Ammon's horn (tissue), 1 donor: ENCODE measurements at regions not wholly inside any gene's neighbourhood (a gene's known extent, or its start where the extent isn't known, plus 50 kb on each side); places are given as distances from the start of the nearest gene placed in this dataset.

ENCODE experiments used
- DNase-seq: peaks from one replicate; pipeline ENCODE4 v3.0.0-alpha.2; 2016; ENCODE audit warnings: low spot score

DNA sequence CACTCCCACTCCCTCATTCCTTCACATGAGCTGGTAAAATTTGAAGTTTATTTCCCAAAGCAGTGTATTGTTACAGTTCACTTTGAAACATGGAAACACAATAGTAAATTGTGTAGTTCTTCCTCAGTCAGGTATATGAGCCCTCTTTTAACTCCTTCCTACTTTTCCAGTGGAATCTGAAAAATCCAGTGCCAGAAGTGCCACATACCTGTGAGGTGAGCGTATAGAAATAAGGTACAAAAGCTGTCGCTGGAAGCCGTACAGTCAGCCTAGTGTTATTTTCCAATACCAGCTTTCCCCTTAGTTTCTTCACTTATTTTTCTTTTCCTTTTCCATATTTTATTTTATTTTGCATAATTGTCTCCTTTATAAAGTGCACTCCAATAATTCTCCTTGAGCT is 81.7 kb upstream of the CADM2 start:
- no peak for DNase-seq

DNA sequence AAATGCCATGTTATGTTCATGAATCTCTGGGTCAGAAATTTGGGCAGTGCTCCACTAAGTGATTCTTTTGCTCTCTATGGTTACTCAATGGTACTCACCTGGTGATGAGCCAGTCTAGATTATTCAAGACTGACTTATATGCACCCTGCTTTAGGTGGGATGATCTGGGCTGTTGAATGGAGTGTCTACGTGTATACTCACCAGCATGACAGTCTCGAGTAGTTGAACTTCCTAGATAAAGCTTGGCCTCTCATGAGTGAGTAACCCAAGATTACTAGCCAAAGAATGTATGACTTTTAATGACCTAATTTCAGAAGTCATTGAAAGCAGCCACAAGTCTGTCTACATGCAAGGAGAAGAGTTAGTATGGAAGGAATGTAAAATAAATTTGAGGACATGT is 77.5 kb upstream of the CADM2 start:
- no peak for DNase-seq

GRCh38 chr3:84885199-84885882 is 73.4 kb upstream of the CADM2 start:
- no peak for DNase-seq

DNA sequence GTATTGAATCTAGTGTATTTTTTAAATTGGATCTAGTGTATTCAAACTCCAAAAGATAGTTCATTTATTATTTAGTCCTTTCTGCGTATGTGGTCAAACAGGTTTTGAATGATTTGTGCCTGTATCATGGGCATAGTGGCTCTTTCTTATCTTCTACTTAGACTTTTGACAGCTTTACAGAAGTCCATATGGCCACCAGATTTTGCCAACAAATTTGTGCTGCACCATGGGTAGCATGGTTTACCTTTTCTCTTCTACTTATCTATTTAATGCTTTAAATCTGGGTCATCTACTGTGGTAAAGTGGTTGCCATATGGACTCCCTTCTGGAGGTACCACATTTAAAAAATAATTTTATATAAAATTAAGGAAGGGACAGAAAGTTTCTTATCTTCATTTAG is 66.9 kb upstream of the CADM2 start:
- no peak for DNase-seq

- DNase-seq: no peak
Observed at GRCh38 chr3:84893211-84893610, 65.6 kb upstream of the CADM2 start.

DNA sequence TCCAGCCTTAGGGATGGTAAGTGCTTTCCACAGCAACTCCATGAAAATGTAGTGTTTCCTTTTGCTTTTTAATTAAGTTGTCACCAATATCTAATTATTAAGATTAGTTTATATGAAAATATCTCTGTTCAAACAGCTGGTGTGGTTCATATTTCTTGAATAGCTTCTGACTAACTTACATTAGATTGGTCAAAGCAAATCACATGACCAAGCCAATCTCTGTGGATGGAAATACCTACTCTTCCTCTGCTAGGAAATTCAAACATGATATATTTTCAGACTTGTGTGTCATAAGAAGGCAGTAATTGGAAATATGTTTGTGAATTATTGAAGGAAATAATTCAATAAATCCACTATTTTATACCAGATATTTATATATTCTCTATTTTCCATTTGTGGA is 54.6 kb upstream of the CADM2 start:
- no peak for DNase-seq

GRCh38 chr3:84904816-84905555 is 53.8 kb upstream of the CADM2 start:
- DNase-seq: no peak

DNA sequence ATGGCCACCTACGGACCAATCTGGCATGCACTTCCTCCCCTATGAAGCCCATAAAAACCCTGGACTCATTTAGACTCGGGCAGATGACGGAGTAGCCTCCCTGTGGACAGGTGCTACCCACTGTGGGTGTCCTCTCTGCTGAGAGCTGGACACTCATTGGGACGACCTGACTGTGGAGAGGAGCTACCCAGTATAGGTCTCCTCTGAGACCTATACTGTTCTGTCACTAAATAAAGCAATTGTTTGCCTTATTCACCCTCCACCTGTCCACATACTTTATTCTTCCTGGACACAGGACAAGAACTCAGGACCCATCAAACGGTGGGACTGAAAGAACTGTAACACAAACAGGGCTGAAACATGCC is 53.3 kb upstream of the CADM2 start:
- no peak for DNase-seq

GRCh38 chr3:84906065-84906464 is 52.7 kb upstream of the CADM2 start:
- no peak for DNase-seq
